ENCODE measurements at regions not wholly inside any gene's neighbourhood (a gene's known extent, or its start where the extent isn't known, plus 50 kb on each side); places are given as distances from the start of the nearest gene placed in this dataset.

GRCh38 chr4:96991083-96991482 lies 1151.2 kb downstream of the PDHA2 start:
- no peak for TF ChIP-seq CTCF (IDR thresholded peaks at IDR 0.05; ENCODE audit: low read depth, low read length, poor library complexity, severe bottlenecking)
- no peak for TF ChIP-seq EZH2phosphoT487 (IDR thresholded peaks at IDR 0.05; ENCODE audit: borderline replicate concordance, low read length)

Measured in DOHH2 (cell line).